ENCODE measurements at regions not wholly inside any gene's neighbourhood (a gene's known extent, or its start where the extent isn't known, plus 50 kb on each side); places are given as distances from the start of the nearest gene placed in this dataset.

DNA sequence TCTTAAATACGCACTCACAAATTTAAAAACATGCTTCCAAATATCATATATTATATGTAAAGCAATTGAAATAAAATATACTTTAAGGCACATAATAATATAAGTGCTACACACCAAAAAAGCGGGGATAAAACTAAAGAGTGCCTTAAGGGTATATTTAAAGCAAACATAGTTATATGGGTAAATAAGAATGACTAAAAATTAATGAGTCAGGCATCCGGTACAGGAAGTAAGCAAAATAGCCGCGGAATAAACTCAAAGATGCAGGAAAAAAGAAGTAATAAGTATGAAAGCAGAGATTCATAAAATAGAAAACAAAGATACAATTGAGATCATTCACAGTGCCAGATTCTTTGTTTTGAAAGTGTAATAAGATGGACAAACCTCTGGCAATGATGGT lies 503.5 kb upstream of the SOX11 start:
- TF ChIP-seq EP300 (IDR thresholded peaks at IDR 0.05) (no peak), CTCF (IDR thresholded peaks at IDR 0.05) (no peak), POLR2A (IDR thresholded peaks at IDR 0.05; ENCODE audit: low read length) (no peak), HOXA7 (CRISPR knock-in tag; IDR thresholded peaks at IDR 0.05) (no peak), RARB (CRISPR knock-in tag; IDR thresholded peaks at IDR 0.05) (no peak), MAZ (IDR thresholded peaks at IDR 0.05; ENCODE audit: borderline replicate concordance, low read depth, low read length) (no peak), CEBPB (IDR thresholded peaks at IDR 0.05) (no peak), RFX5 (IDR thresholded peaks at IDR 0.05) (no peak), SMC3 (IDR thresholded peaks at IDR 0.05) (no peak)
